Neural progenitor cell (in vitro differentiated cells): ENCODE measurements at regions not wholly inside any gene's neighbourhood (a gene's known extent, or its start where the extent isn't known, plus 50 kb on each side); places are given as distances from the start of the nearest gene placed in this dataset.
A peak's percentile ranks its signal among the peaks of the same experiment; 100 is the strongest.

Experiments used
- DNase-seq: peaks from one replicate; pipeline ENCODE4 v3.0.0-alpha.2; 2016; ENCODE audit warnings: low spot score
- H2AFZ ChIP-seq: fragments of 200-600 bp; sonication (generic); replicated peaks from 2 replicates; pipeline ENCODE4 v1.6.1; 2016; ENCODE audit warnings: antibody characterized with exemption
- H3F3A ChIP-seq: fragments of 200-600 bp; sonication (generic); 2 replicates; pipeline ENCODE4 v1.6.1; 2016; ENCODE audit warnings: antibody characterized with exemption, low read depth
- H3K27ac ChIP-seq: fragments of 200-600 bp; sonication (generic); 2 replicates; pipeline ENCODE4 v1.5.1; 2016; ENCODE audit warnings: mild to moderate bottlenecking
- H3K27me3 ChIP-seq: fragments of 200-600 bp; sonication (generic); 2 replicates; pipeline ENCODE4 v1.6.1; 2016; ENCODE audit warnings: mild to moderate bottlenecking, moderate library complexity
- H3K36me3 ChIP-seq: fragments of 200-600 bp; sonication (generic); 2 replicates; pipeline ENCODE4 v1.5.1; 2016
- H3K4me1 ChIP-seq: fragments of 200-600 bp; sonication (generic); 2 replicates; pipeline ENCODE4 v1.6.1; 2016; ENCODE audit warnings: mixed run types
- H3K4me2 ChIP-seq: fragments of 200-600 bp; sonication (generic); 2 replicates; pipeline ENCODE4 v1.6.1; 2016
- H3K4me3 ChIP-seq: fragments of 200-600 bp; sonication (generic); 2 replicates; pipeline ENCODE4 v1.5.1; 2016
- H3K79me2 ChIP-seq: fragments of 200-600 bp; sonication (generic); 2 replicates; pipeline ENCODE4 v1.6.1; 2016; ENCODE audit warnings: low read depth
- H3K9ac ChIP-seq: fragments of 200-600 bp; sonication (generic); 2 replicates; pipeline ENCODE4 v1.6.1; 2016
- H3K9me3 ChIP-seq: fragments of 200-600 bp; sonication (generic); 2 replicates; pipeline ENCODE4 v1.5.1; 2016; ENCODE audit warnings: low read depth
- H4K20me1 ChIP-seq: fragments of 200-600 bp; sonication (generic); 2 replicates; pipeline ENCODE4 v1.6.1; 2016; ENCODE audit warnings: low read depth
- H3K27ac Mint-ChIP-seq: 3 replicates; pipeline ENCODE4 v1.8.0; 2021; ENCODE audit warnings: mixed read lengths
- H3K27me3 Mint-ChIP-seq: 2 replicates; pipeline ENCODE4 v1.8.0; 2022; ENCODE audit warnings: low read depth, mild to moderate bottlenecking, inconsistent platforms, moderate library complexity, mixed read lengths; ENCODE audit not compliant: insufficient read depth
- H3K36me3 Mint-ChIP-seq: 3 replicates; pipeline ENCODE4 v1.8.0; 2021; ENCODE audit warnings: mixed read lengths
- H3K4me1 Mint-ChIP-seq: 3 replicates; pipeline ENCODE4 v1.8.0; 2021; ENCODE audit warnings: mixed read lengths
- H3K4me3 Mint-ChIP-seq: 3 replicates; pipeline ENCODE4 v1.8.0; 2021; ENCODE audit warnings: mild to moderate bottlenecking, moderate library complexity, mixed read lengths
- H3K9me3 Mint-ChIP-seq: 3 replicates; pipeline ENCODE4 v1.8.0; 2020; ENCODE audit warnings: mixed read lengths
- CTCF ChIP-seq: fragments of 200-600 bp; sonication (generic); IDR thresholded peaks from 2 replicates; pipeline ENCODE4 v1.5.1; 2017; ENCODE audit warnings: antibody characterized with exemption, mild to moderate bottlenecking
- EZH2 ChIP-seq: fragments of 200-600 bp; sonication (generic); IDR thresholded peaks from 2 replicates; pipeline ENCODE4 v1.6.1; 2017; ENCODE audit warnings: antibody characterized with exemption, mild to moderate bottlenecking, moderate library complexity
- EZH2phosphoT487 ChIP-seq: fragments of 200-600 bp; sonication (generic); IDR thresholded peaks from 2 replicates; pipeline ENCODE4 v1.6.1; 2017; ENCODE audit warnings: antibody characterized with exemption

- no peak overlapping the region for H3K9ac ChIP-seq
- no peak overlapping the region for H3K27ac ChIP-seq
- no peak for DNase-seq
- no peaks in the 10 kb centered on the region for H3K36me3 Mint-ChIP-seq
- no peaks in the 10 kb centered on the region for H3K9me3 ChIP-seq
- peaks cover 6% of the 10 kb centered on the region for H3K27me3 Mint-ChIP-seq
- H3K4me3 Mint-ChIP-seq: no peak overlapping the region
- no peaks in the 10 kb centered on the region for H3F3A ChIP-seq
- H3K9me3 Mint-ChIP-seq: no peaks in the 10 kb centered on the region
- H3K27me3 ChIP-seq: no peaks in the 10 kb centered on the region
- peaks cover 14% of the 10 kb centered on the region for H3K4me1 Mint-ChIP-seq
- TF ChIP-seq EZH2phosphoT487 (no peak), EZH2 (no peak), CTCF (no peak)
- H3K27ac Mint-ChIP-seq: no peak overlapping the region
- H3K4me3 ChIP-seq: no peak overlapping the region
- H4K20me1 ChIP-seq: no peaks in the 10 kb centered on the region
- H2AFZ ChIP-seq: no peak overlapping the region
- no peaks in the 10 kb centered on the region for H3K79me2 ChIP-seq
- H3K4me1 ChIP-seq: no peaks in the 10 kb centered on the region
- no peaks in the 10 kb centered on the region for H3K36me3 ChIP-seq
- H3K4me2 ChIP-seq: no peak overlapping the region
Measured at GRCh38 chr6:4607793-4608192, 168.4 kb upstream of the CDYL start.

DNA sequence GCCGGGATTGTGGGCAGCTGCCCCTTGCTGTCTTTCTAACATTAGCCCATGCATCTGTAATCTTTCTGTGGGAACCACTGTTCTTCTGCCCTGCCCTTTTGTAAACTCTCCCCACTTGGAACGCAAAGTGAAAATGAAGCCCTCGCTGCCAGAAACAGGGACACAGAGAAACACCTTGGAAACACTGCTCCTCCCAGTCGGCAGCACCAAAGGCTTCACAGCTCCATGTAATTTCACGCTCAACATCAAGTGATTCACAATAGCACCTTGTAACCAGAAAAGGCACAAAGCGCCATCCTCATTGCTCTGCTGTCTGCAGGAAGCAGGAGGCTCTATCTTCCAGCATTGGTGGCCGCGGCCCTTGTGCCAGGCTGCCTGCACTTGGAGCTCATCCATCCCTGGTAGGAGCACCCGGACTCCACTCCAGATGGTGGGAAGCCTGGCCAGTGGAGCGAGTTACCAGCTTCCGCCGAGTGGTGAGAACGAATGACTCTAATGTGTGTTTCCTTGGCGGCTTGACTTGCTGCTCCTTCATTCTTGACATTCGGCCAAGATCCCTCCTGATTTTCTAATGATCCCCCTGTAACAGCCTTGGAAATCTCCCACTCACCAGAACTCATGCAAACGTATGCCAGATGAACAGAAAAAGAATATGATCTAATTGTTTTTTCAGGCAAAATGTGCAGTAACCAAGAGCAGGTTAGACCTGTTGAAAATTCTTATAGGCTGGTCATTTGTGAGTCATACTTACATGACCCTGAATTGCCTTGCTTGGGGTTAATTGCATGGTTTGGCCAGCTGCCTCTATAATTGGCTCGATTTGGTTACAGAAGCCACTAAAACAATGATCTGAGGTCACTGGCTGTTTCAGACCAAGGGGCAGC is 169.1 kb upstream of the CDYL start:
- no peaks in the 10 kb centered on the region for H4K20me1 ChIP-seq
- Mint-ChIP-seq H3K36me3 (no peaks in the 10 kb centered on the region), H3K4me3 (no peak overlapping the region), H3K27ac (no peak overlapping the region), H3K4me1 (peaks cover 14% of the 10 kb centered on the region), H3K9me3 (no peaks in the 10 kb centered on the region), H3K27me3 (peaks cover 8% of the 10 kb centered on the region)
- TF ChIP-seq EZH2: no peak
- TF ChIP-seq CTCF: no peak
- TF ChIP-seq EZH2phosphoT487: no peak
- peak overlapping the region; percentile 40 for H2AFZ ChIP-seq
- no peak overlapping the region for H3K27ac ChIP-seq
- DNase-seq: no peak
- H3K4me3 ChIP-seq: no peak overlapping the region
- H3K9me3 ChIP-seq: no peaks in the 10 kb centered on the region
- no peaks in the 10 kb centered on the region for H3K36me3 ChIP-seq
- H3K9ac ChIP-seq: no peak overlapping the region
- H3F3A ChIP-seq: no peaks in the 10 kb centered on the region
- H3K4me2 ChIP-seq: no peak overlapping the region
- no peaks in the 10 kb centered on the region for H3K27me3 ChIP-seq
- no peaks in the 10 kb centered on the region for H3K4me1 ChIP-seq
- no peaks in the 10 kb centered on the region for H3K79me2 ChIP-seq

DNA sequence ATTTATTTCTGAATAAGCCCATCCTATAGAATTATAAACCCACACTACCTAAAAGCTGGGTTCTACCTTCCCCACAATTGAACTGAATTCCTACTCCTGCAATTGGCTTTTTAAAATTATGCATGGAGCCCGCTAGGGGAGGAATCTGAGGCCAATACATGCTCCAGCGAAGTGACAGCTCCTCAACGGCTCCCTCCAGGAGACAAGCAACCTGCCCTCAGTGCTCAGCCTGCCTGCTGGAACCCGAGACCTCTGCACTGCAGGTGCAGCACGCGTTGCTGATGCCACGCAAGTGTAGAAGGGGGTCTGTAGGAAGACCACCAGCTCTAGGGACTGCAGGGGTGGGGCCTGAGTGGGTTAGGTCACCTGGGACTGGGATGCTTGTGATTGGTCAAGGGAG is 170.2 kb upstream of the CDYL start:
- Histone ChIP-seq H3K36me3 (no peaks in the 10 kb centered on the region), H3K27me3 (no peaks in the 10 kb centered on the region), H2AFZ (no peak overlapping the region), H3K79me2 (no peaks in the 10 kb centered on the region), H3K4me2 (no peak overlapping the region), H4K20me1 (no peaks in the 10 kb centered on the region), H3K4me1 (no peaks in the 10 kb centered on the region), H3F3A (no peaks in the 10 kb centered on the region), H3K9ac (no peak overlapping the region), H3K9me3 (no peaks in the 10 kb centered on the region), H3K27ac (no peak overlapping the region), H3K4me3 (no peak overlapping the region)
- Mint-ChIP-seq H3K4me3 (no peak overlapping the region), H3K27ac (no peak overlapping the region), H3K9me3 (peaks cover 2% of the 10 kb centered on the region), H3K4me1 (peaks cover 13% of the 10 kb centered on the region), H3K27me3 (peaks cover 8% of the 10 kb centered on the region), H3K36me3 (no peaks in the 10 kb centered on the region)
- no peak for DNase-seq
- TF ChIP-seq EZH2phosphoT487 (no peak), CTCF (no peak), EZH2 (no peak)
